ENCODE measurements at regions not wholly inside any gene's neighbourhood (a gene's known extent, or its start where the extent isn't known, plus 50 kb on each side); places are given as distances from the start of the nearest gene placed in this dataset.

DNA sequence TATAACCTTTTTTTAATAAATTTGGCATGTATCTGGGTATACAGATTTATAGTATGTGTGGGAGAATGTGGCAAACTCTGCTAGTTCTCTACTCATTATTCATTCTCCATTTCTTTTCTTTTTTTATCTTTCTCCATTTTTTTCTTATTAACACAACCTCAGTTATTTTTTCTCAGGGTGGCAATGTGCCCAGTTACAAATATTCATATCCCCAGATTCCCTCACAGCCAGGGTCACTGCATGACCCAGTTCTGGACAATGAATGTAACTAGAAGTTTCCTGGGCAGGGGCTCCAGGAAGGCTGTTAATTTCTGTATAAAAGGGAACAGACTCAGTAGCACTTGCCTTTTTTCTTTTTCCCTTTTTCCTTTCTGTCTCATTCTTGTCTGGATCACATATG is 95.6 kb downstream of the VCPKMT start:
- TF ChIP-seq, protein P1, sequence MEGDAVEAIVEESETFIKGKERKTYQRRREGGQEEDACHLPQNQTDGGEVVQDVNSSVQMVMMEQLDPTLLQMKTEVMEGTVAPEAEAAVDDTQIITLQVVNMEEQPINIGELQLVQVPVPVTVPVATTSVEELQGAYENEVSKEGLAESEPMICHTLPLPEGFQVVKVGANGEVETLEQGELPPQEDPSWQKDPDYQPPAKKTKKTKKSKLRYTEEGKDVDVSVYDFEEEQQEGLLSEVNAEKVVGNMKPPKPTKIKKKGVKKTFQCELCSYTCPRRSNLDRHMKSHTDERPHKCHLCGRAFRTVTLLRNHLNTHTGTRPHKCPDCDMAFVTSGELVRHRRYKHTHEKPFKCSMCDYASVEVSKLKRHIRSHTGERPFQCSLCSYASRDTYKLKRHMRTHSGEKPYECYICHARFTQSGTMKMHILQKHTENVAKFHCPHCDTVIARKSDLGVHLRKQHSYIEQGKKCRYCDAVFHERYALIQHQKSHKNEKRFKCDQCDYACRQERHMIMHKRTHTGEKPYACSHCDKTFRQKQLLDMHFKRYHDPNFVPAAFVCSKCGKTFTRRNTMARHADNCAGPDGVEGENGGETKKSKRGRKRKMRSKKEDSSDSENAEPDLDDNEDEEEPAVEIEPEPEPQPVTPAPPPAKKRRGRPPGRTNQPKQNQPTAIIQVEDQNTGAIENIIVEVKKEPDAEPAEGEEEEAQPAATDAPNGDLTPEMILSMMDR (IDR thresholded peaks at IDR 0.05; ENCODE audit: low read depth, low read length, missing input control), result no peak
- no peak for TF ChIP-seq TAF1 (conservative IDR thresholded peaks at IDR 0.05)
- TF ChIP-seq, protein P2, sequence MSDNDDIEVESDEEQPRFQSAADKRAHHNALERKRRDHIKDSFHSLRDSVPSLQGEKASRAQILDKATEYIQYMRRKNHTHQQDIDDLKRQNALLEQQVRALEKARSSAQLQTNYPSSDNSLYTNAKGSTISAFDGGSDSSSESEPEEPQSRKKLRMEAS (IDR thresholded peaks at IDR 0.05), result no peak
